ENCODE measurements at regions not wholly inside any gene's neighbourhood (a gene's known extent, or its start where the extent isn't known, plus 50 kb on each side); places are given as distances from the start of the nearest gene placed in this dataset.
"Not testable (repeated sequence)": the region's sequence is repeated elsewhere in the genome, so short reads cannot be mapped to it uniquely, and the experiment has no call there.

DNA sequence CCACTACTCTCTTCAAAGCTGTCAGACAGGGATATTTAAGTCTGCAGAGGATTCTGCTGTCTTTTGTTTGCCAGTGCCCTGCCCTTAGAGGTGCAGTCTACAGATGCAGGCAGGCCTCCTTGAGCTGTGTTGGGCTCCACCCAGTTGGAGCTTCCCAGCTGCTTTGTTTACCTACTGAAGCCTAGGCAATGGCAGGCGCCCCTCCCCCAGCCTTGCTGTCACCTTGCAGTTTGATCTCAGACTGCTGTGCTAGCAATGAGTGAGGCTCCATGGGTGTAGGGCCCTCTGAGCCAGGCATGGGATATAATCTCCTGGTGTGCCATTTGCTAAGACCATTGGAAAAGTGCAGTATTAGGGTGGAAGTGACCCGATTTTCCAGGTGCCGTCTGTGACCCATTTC lies 151.3 kb upstream of the CCZ1B start:
- intact Hi-C loops (cut with micrococcal nuclease) = not testable (repeated sequence)

DNA sequence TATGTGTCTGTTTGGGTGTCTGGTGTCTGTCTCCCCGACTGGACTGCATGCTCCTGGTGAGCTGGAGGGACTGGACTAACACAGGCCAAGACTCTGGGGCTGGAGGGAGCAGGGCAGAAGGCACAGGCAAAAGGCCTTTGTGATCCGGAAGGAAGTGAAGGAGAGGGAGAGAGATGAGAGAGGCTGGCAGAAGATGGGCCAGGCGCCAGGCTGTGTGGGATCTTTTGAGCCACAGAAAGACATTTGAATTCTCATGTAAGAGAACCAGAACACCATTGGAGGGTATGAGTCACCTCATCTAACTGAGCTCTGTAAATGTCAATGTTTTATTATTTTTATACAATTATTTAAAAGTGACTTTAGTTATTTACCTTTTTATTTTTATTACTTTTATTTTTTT lies 152.3 kb upstream of the CCZ1B start:
- H3K36me3 Mint-ChIP-seq (ENCODE audit: low read depth); H3K9me3 Mint-ChIP-seq; H3K27ac Mint-ChIP-seq; H3K4me1 Mint-ChIP-seq (ENCODE audit: low read depth); H3K4me3 Mint-ChIP-seq; CTCF ChIA-PET; H3K27me3 Mint-ChIP-seq (ENCODE audit: low read depth); intact Hi-C loops (cut with micrococcal nuclease); DNase-seq: not testable (repeated sequence)

More for the DNA sequence above, 151.3 kb upstream of the CCZ1B start:
- H3K4me1 Mint-ChIP-seq (ENCODE audit: low read depth); H3K27me3 Mint-ChIP-seq (ENCODE audit: low read depth); DNase-seq; CTCF ChIA-PET; H3K27ac Mint-ChIP-seq; H3K36me3 Mint-ChIP-seq (ENCODE audit: low read depth); H3K4me3 Mint-ChIP-seq; H3K9me3 Mint-ChIP-seq: not testable (repeated sequence)

DNA sequence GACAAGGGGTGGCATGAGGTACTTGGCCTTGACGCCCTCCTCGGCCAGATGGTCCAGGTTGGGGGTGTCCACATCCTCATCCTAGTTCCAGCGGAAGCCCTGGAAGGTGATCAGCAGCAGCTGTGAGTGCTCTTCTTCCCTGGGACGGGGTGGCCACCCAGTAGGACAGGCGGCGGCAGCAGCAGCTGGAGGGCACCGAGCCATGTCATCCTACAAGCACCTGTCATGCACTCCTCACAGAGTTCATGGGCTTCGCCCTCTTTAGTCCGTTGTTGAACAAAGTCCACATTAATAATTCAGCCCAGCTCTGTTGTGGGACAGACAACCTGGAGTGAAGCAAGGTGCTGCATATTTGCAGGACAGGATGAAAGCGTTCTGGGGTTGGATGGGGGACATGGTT lies 153.4 kb upstream of the CCZ1B start:
- H3K4me3 Mint-ChIP-seq; intact Hi-C loops (cut with micrococcal nuclease); H3K36me3 Mint-ChIP-seq (ENCODE audit: low read depth); H3K9me3 Mint-ChIP-seq; H3K27ac Mint-ChIP-seq; H3K4me1 Mint-ChIP-seq (ENCODE audit: low read depth); H3K27me3 Mint-ChIP-seq (ENCODE audit: low read depth); CTCF ChIA-PET; DNase-seq: not testable (repeated sequence)

DNA sequence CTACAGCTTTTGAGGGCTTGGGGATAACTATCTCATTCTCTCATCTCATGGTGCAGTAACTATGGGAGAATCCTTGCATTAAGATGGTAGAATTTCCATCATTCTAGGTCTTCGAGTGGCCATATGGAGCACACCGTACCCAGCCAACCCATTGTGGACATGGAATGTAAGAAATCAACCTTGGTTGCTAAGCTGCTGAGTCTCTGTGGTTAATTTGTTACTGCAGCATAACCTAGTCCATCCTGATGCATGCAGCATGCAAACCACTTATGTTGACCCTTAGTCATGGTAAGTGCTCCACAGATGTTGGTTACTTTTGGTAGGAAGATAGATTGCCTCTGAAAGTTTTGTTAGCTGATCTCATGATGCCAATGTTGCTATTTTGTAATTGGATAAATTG lies 156.3 kb upstream of the CCZ1B start:
- H3K4me3 Mint-ChIP-seq; H3K4me1 Mint-ChIP-seq (ENCODE audit: low read depth); DNase-seq; H3K9me3 Mint-ChIP-seq; H3K27me3 Mint-ChIP-seq (ENCODE audit: low read depth); H3K27ac Mint-ChIP-seq; CTCF ChIA-PET; intact Hi-C loops (cut with micrococcal nuclease); H3K36me3 Mint-ChIP-seq (ENCODE audit: low read depth): not testable (repeated sequence)

DNA sequence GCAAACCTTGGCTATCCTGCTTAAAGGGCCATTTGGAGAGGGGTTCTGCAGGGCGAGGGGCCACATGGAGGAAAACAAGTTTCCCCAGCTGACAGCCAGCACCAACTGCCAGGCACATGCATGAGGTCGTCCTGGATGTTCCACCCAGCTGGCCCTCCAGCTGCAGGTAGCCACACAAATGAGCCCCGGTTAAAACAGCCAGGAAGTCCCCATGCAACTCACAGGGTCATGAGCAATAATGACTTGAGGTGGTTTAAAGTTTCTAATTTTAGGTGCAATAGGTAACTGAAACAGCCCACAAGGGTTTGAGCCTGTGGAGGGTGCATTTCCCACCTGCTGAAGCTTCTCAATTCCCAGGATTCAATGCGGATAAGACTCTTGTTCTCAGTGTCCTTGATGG lies 160.8 kb upstream of the CCZ1B start:
- intact Hi-C loops (cut with micrococcal nuclease); CTCF ChIA-PET; H3K36me3 Mint-ChIP-seq (ENCODE audit: low read depth); H3K9me3 Mint-ChIP-seq; H3K4me3 Mint-ChIP-seq; H3K27ac Mint-ChIP-seq; H3K27me3 Mint-ChIP-seq (ENCODE audit: low read depth); DNase-seq: not testable (repeated sequence)
- H3K4me1 Mint-ChIP-seq (ENCODE audit: low read depth) = peaks cover 15% of the 10 kb centered on the region

DNA sequence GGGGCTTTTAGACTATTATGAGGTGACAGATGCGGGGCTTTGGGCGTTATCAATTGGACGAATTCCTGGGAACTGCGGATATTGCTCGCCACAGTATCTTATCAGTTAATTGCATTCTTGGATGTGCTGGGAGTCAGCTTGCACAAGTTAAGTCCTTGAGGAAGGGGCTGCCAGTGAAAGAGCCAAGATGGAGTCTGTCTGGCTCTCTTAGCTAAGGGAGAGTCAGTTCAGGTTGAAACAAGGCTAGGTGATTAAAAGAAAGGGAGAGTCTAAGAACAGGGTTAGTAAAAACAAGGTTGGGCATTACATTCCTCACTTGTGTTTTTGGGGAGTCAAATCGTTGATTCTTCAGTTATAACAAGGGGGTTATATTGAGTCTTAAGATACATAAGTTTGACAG lies 162.5 kb upstream of the CCZ1B start:
- H3K9me3 Mint-ChIP-seq; H3K27me3 Mint-ChIP-seq (ENCODE audit: low read depth); H3K27ac Mint-ChIP-seq; H3K4me3 Mint-ChIP-seq; intact Hi-C loops (cut with micrococcal nuclease); DNase-seq; H3K36me3 Mint-ChIP-seq (ENCODE audit: low read depth); CTCF ChIA-PET: not testable (repeated sequence)
- H3K4me1 Mint-ChIP-seq (ENCODE audit: low read depth) = peaks cover 15% of the 10 kb centered on the region

DNA sequence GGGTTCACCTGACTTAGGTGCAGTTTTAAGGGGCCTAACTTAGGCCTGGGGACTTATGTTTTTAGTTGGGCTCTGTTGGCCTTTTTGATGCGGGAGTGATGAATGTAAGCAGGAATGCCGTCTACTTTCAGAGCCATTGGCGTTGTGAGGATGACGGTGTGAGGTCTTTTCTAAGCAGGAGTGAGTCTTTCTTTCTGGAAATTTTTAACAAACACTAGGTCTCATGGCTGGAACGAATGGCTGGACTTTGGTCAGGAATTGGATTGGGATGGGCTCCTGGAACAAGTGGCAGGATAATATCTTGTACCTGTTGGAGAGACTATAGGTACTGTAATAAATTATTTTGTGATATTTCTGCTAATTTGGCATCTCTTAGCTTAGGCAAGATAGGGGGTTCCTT lies 163.9 kb upstream of the CCZ1B start:
- CTCF ChIA-PET; H3K9me3 Mint-ChIP-seq; H3K4me3 Mint-ChIP-seq; H3K27me3 Mint-ChIP-seq (ENCODE audit: low read depth); H3K36me3 Mint-ChIP-seq (ENCODE audit: low read depth); intact Hi-C loops (cut with micrococcal nuclease); DNase-seq; H3K27ac Mint-ChIP-seq: not testable (repeated sequence)
- peaks cover 15% of the 10 kb centered on the region for H3K4me1 Mint-ChIP-seq (ENCODE audit: low read depth)

DNA sequence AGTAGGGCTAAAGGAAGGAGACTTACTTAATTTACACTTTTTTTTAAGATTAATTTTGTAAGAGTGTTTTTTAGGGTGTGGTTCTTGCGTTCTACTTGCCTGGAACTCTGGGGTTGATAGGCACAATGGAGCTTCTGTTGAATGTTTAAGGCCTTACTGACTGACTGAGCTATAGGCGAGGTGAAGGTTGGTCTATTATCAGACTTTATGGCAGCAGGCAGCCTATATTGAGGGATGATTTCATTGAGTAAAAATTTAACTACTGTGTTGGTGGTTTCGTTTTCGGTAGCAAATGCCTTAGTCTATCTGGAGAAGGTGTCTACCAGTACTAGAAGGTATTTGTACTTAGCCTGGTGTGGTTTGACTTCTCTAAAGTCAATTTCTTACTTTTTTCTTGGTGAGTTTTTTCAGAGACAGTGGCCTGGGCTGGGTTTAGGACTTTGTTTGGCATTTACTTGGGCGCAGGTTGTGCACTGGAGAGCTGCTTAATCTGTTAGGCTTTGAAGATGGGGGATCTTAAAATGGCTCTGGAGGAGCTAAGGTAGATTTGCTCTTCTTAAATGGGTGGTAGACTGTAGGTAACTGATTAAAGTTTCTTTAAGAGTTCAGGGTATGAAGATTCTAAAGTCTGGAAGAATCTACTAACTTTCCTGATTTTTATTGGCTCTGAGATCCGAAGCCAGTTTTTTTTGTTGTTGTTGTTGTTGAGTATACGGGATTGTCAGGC lies 164.5 kb upstream of the CCZ1B start:
- DNase-seq; H3K27me3 Mint-ChIP-seq (ENCODE audit: low read depth); H3K27ac Mint-ChIP-seq; H3K36me3 Mint-ChIP-seq (ENCODE audit: low read depth); CTCF ChIA-PET; intact Hi-C loops (cut with micrococcal nuclease); H3K9me3 Mint-ChIP-seq; H3K4me3 Mint-ChIP-seq: not testable (repeated sequence)
- H3K4me1 Mint-ChIP-seq (ENCODE audit: low read depth) = peaks cover 15% of the 10 kb centered on the region

DNA sequence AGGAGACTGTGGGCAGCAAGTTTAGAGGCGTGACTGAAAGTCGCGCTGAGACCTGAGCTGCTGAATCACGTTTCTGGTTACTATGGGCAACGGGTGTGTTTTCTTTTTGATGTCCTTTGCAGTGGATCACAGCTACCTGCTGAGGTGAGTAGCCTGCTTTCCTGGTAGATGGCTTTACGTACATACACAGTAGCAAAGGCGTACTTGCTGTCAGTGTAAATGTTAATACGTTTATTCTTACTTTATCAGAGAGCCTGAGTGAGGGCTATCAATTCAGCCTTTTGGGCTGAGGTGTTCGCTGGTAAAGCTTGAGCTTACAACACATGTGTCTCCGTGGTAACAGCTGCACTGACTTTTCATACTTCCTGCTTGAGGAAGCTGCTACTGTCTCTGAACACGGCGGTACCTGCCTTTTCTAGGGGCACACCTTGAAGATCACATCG lies 165.1 kb upstream of the CCZ1B start:
- CTCF ChIA-PET, H3K9me3 Mint-ChIP-seq, H3K27ac Mint-ChIP-seq: not testable (repeated sequence)

DNA sequence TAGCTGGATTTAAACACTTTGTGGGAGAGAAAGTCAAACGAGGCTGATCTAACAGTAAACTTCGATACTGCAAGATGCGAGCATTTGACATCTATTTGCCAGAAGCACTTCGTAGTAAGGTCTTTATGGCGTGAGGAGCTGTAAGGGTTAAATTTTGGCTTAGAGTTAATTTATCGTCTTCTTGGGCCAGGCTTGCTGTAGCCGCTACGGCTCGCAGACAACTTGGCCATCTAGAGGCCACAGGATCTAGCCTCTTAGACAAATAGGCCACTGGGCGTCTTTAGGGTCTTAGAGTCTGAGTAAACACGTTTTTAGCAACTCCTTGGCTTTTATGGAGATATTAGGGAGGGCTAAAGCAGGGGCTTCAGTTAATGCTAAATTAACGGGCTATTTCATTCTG lies 165.6 kb upstream of the CCZ1B start:
- H3K36me3 Mint-ChIP-seq (ENCODE audit: low read depth); H3K27ac Mint-ChIP-seq; H3K27me3 Mint-ChIP-seq (ENCODE audit: low read depth); H3K9me3 Mint-ChIP-seq; intact Hi-C loops (cut with micrococcal nuclease); CTCF ChIA-PET; DNase-seq: not testable (repeated sequence)
- Mint-ChIP-seq H3K4me3 (peak overlapping the region; percentile 1), H3K4me1 (ENCODE audit: low read depth) (peaks cover 15% of the 10 kb centered on the region)

More for the DNA sequence above, 165.1 kb upstream of the CCZ1B start:
- intact Hi-C loops (cut with micrococcal nuclease); H3K36me3 Mint-ChIP-seq (ENCODE audit: low read depth); H3K27me3 Mint-ChIP-seq (ENCODE audit: low read depth): not testable (repeated sequence)
- H3K4me1 Mint-ChIP-seq (ENCODE audit: low read depth) = peaks cover 15% of the 10 kb centered on the region
- H3K4me3 Mint-ChIP-seq = peak overlapping the region; percentile 1
- peak; percentile 66 for DNase-seq

DNA sequence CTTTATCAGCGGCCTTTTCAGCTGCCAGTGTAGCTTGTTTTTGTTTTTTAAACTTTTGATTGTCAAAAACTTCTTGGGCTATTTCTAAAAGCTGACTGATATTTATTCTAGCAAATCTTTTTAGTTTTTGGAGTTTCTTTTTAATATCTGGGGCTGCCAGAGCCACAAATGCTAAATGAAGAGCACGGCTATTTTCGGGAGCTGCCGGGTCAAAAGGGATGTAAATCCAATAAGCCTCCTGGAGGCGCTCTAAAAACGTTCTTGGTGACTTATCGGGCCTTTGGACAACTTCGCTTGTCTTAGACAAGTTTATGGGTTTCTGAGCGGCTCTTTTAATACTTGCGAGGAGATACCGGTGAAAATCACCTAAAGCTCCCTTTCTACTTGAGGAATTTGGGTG lies 166.1 kb upstream of the CCZ1B start:
- DNase-seq; H3K4me3 Mint-ChIP-seq; intact Hi-C loops (cut with micrococcal nuclease); H3K27me3 Mint-ChIP-seq (ENCODE audit: low read depth); H3K36me3 Mint-ChIP-seq (ENCODE audit: low read depth); H3K27ac Mint-ChIP-seq; H3K9me3 Mint-ChIP-seq; CTCF ChIA-PET: not testable (repeated sequence)
- peaks cover 15% of the 10 kb centered on the region for H3K4me1 Mint-ChIP-seq (ENCODE audit: low read depth)

DNA sequence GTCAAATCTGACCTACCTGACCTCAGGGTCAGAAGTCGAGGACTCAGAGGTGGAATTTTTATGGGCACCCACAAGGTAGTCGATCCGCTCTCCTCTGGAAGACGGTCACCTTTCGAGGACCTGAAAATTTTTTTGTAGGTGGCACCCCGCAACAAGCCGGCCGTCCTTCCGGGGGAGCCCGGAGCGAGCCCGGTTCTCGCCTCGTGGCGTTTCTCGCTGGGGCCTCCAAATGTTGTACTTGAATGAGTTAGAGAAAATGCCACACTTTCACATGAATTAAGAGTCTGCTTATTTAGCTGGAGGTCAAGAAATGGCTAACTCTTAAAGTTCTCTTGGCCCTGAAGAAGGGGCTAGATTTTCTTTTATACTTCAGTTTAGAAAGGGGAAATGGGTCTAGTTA lies 169.0 kb upstream of the CCZ1B start:
- CTCF ChIA-PET; H3K27me3 Mint-ChIP-seq (ENCODE audit: low read depth); intact Hi-C loops (cut with micrococcal nuclease); H3K36me3 Mint-ChIP-seq (ENCODE audit: low read depth); DNase-seq; H3K9me3 Mint-ChIP-seq; H3K27ac Mint-ChIP-seq; H3K4me3 Mint-ChIP-seq: not testable (repeated sequence)
- peaks cover 15% of the 10 kb centered on the region for H3K4me1 Mint-ChIP-seq (ENCODE audit: low read depth)

DNA sequence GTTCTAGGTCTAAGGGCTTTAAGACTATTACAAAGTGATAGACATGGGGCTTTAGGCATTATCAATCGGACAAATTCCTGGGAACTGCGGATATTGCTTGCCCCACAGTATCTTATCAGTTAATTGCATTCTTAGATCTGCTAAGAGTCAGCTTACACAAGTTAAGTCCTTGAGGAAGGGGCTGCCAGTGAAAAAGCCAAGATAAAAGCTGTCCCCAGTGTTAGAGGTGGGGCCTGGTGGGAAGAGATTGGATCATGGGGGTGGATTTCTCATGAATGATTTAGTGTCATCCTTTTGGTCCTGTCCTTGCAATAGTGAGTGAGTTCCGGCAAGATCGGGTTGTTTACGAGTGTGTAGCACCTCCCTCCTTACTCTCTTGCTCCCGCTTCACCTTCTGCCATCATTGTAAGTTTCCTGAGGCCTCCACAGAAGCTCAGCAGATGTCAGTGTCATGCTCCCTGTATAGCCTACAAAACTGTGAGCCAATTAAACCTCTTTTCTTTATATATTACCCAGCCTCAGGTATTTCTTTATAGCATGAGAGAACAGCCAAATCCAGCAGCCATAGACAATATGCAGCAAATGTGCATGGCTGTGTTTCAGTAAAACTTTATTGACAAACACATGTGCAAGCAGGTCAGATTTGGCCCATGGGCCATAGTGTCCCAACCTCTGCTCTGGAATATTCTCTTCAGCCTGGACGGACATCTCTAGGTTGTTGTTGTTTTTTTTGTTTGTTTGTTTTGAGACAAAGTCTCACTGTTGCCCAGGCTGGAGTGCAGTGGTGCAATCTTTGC lies 169.6 kb upstream of the CCZ1B start:
- peaks cover 11% of the 10 kb centered on the region for H3K4me1 Mint-ChIP-seq (ENCODE audit: low read depth)
- H3K9me3 Mint-ChIP-seq; H3K36me3 Mint-ChIP-seq (ENCODE audit: low read depth); H3K27me3 Mint-ChIP-seq (ENCODE audit: low read depth); intact Hi-C loops (cut with micrococcal nuclease); H3K27ac Mint-ChIP-seq; H3K4me3 Mint-ChIP-seq; DNase-seq; CTCF ChIA-PET: not testable (repeated sequence)

Data from activated naive CD4-positive, alpha-beta T cell treated with anti-CD3 and anti-CD28 coated beads for 36 hours (primary cell).